ENCODE measurements at regions not wholly inside any gene's neighbourhood (a gene's known extent, or its start where the extent isn't known, plus 50 kb on each side); places are given as distances from the start of the nearest gene placed in this dataset.

DNA sequence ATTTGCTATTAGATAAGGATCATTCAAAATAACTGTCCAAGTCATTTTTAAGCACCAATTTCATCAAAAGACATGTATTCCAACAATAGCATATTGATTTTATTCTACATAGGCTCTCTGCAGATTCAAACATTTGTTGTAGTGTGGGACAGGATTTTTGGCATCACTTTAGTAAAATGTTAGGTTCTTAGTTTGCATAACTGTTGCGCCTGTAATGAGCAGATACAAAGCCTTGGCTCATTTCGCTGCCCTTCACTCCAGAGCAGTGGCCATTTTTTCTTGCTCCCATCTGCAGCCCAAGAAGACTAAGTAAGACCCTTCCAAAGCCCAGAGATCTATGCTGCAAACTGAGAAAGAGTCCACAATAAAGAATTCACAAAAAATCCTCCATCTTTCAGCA is 446.0 kb upstream of the MPDZ start:
- Histone ChIP-seq H3K4me1 (ENCODE audit: low read depth, poor library complexity, severe bottlenecking) (no peaks in the 10 kb centered on the region), H3K79me2 (ENCODE audit: insufficient read depth, low read depth) (no peaks in the 10 kb centered on the region), H3K4me3 (IDR thresholded peaks at IDR 0.05; ENCODE audit: insufficient read depth, low read depth, low read length) (no peak overlapping the region), H3K9ac (no peak overlapping the region), H3K4me2 (no peak overlapping the region), H3K27me3 (ENCODE audit: insufficient read depth, low read depth) (no peaks in the 10 kb centered on the region), H4K20me1 (ENCODE audit: insufficient read depth) (no peaks in the 10 kb centered on the region), H2AFZ (ENCODE audit: low read depth) (no peak overlapping the region), H3K36me3 (ENCODE audit: insufficient read depth) (no peaks in the 10 kb centered on the region), H3K27ac (no peak overlapping the region)
- TF ChIP-seq, protein P1, sequence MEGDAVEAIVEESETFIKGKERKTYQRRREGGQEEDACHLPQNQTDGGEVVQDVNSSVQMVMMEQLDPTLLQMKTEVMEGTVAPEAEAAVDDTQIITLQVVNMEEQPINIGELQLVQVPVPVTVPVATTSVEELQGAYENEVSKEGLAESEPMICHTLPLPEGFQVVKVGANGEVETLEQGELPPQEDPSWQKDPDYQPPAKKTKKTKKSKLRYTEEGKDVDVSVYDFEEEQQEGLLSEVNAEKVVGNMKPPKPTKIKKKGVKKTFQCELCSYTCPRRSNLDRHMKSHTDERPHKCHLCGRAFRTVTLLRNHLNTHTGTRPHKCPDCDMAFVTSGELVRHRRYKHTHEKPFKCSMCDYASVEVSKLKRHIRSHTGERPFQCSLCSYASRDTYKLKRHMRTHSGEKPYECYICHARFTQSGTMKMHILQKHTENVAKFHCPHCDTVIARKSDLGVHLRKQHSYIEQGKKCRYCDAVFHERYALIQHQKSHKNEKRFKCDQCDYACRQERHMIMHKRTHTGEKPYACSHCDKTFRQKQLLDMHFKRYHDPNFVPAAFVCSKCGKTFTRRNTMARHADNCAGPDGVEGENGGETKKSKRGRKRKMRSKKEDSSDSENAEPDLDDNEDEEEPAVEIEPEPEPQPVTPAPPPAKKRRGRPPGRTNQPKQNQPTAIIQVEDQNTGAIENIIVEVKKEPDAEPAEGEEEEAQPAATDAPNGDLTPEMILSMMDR (conservative IDR thresholded peaks at IDR 0.05; ENCODE audit: low read depth, low read length), result no peak

DNA sequence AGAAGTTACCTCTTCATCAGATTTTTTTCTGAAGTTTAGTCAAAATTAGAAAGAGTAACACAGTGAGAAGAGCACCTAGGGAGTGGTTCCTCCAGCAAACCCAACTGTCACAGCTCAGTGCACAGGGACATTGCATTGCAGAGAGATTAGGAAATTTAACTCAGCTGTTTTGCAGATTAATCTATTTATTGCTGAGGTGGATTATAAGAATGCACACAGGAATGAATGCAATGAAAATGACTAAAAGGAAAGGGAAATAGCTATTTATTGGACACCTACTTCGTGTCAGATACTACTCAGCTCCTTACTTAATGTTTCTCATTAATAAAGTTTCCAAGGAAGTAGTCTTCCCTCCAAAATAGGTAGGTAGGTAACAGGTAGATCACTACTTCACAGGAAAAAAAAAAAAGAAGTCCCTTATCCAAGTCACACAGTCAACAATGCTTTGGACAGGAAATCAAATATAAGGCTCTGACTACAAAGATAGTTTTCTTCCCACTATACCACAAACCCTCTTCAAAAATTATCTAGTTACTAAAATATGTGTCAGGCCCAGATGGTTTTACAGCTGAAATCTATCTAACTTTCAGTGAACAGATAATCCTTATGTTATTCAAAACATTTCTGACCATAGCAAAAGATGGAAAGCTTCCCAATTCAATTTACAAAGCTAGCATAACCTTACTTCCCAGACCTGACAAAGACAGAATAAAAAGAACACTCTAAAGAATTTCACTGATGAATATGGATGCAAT is 442.2 kb upstream of the MPDZ start:
- Histone ChIP-seq H3K9ac (no peak overlapping the region), H3K27ac (no peak overlapping the region), H3K79me2 (ENCODE audit: insufficient read depth, low read depth) (no peaks in the 10 kb centered on the region), H2AFZ (ENCODE audit: low read depth) (no peak overlapping the region), H3K36me3 (ENCODE audit: insufficient read depth) (no peaks in the 10 kb centered on the region), H3K27me3 (ENCODE audit: insufficient read depth, low read depth) (no peaks in the 10 kb centered on the region), H3K4me3 (IDR thresholded peaks at IDR 0.05; ENCODE audit: insufficient read depth, low read depth, low read length) (no peak overlapping the region), H4K20me1 (ENCODE audit: insufficient read depth) (no peaks in the 10 kb centered on the region), H3K4me2 (no peak overlapping the region), H3K4me1 (ENCODE audit: low read depth, poor library complexity, severe bottlenecking) (peaks cover 15% of the 10 kb centered on the region)
- TF ChIP-seq, protein P1 (conservative IDR thresholded peaks at IDR 0.05; ENCODE audit: low read depth, low read length), result no peak

DNA sequence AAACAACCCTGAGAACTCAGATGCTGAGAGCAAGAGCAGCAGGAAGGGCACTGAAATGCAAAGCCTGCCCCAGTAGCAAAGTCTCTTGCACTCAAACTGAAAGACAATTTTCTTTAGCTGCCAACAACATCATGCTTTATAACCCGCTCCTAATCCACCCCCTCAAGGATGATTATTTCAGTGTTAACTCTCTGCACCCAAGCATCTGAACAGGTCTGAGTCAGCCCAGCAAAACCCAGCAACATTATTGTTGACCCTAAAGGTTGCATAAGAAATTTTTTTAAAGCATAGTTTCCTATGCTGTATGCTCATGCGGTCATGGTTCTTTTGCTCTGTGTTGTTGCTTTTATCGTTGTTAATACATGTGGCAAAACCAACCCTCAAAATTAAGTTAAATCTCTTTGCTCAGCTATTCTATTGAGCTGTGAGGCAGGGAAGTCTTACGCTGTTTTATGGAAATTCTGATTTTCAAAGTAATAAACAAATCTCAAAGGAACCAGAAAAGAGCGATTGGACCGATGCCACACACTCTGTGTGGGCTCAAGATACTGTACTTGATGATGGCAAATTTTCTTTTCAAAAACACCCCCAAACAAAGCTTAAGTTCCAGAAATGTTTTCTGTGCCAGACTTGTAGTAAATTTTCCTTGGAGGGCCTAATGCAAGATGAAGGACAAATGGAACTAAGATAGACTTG is 440.6 kb upstream of the MPDZ start:
- H3K27me3 ChIP-seq (ENCODE audit: insufficient read depth, low read depth), result no peaks in the 10 kb centered on the region
- TF ChIP-seq, protein P1 (conservative IDR thresholded peaks at IDR 0.05; ENCODE audit: low read depth, low read length), result no peak
- H3K4me1 ChIP-seq (ENCODE audit: low read depth, poor library complexity, severe bottlenecking), result peaks cover 15% of the 10 kb centered on the region

DNA sequence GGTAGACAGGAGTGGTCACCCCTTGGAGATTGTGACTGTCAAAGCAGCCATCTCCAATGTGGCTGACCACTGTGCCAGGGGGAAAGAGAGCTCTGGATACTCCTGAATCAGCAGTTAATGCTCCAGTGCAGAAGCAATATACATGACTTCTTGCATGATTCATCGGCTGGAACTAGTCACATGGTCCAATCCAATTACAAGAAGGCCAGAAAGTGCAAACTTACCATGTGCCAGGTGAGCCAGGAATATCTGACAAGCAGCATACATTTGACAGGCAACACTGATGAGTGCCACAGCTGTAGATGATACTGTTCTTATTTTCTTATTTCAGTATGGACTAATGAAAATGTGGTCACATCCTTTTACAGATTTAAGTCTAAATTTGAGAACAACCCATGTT is 440.0 kb upstream of the MPDZ start:
- H3K9ac ChIP-seq, result no peak overlapping the region

More for the DNA sequence above, 440.6 kb upstream of the MPDZ start:
- H3K9ac ChIP-seq, result no peak overlapping the region
- no peaks in the 10 kb centered on the region for H3K36me3 ChIP-seq (ENCODE audit: insufficient read depth)
- H3K4me2 ChIP-seq, result no peak overlapping the region
- H3K79me2 ChIP-seq (ENCODE audit: insufficient read depth, low read depth), result no peaks in the 10 kb centered on the region
- H3K4me3 ChIP-seq (IDR thresholded peaks at IDR 0.05; ENCODE audit: insufficient read depth, low read depth, low read length), result no peak overlapping the region
- no peak overlapping the region for H2AFZ ChIP-seq (ENCODE audit: low read depth)
- H4K20me1 ChIP-seq (ENCODE audit: insufficient read depth), result no peaks in the 10 kb centered on the region
- H3K27ac ChIP-seq, result no peak overlapping the region

More for the DNA sequence above, 440.0 kb upstream of the MPDZ start:
- H3K4me3 ChIP-seq (IDR thresholded peaks at IDR 0.05; ENCODE audit: insufficient read depth, low read depth, low read length), result no peak overlapping the region
- no peaks in the 10 kb centered on the region for H3K79me2 ChIP-seq (ENCODE audit: insufficient read depth, low read depth)
- TF ChIP-seq, protein P1 (conservative IDR thresholded peaks at IDR 0.05; ENCODE audit: low read depth, low read length), result no peak
- H3K4me2 ChIP-seq, result no peak overlapping the region
- H3K4me1 ChIP-seq (ENCODE audit: low read depth, poor library complexity, severe bottlenecking), result peaks cover 15% of the 10 kb centered on the region
- no peaks in the 10 kb centered on the region for H3K36me3 ChIP-seq (ENCODE audit: insufficient read depth)
- no peaks in the 10 kb centered on the region for H4K20me1 ChIP-seq (ENCODE audit: insufficient read depth)
- no peak overlapping the region for H3K27ac ChIP-seq
- H3K27me3 ChIP-seq (ENCODE audit: insufficient read depth, low read depth), result no peaks in the 10 kb centered on the region
- no peak overlapping the region for H2AFZ ChIP-seq (ENCODE audit: low read depth)

All from KMS-11 (cell line).